GM23338 (cell line): ENCODE measurements at regions not wholly inside any gene's neighbourhood (a gene's known extent, or its start where the extent isn't known, plus 50 kb on each side); places are given as distances from the start of the nearest gene placed in this dataset.

Source experiments
- ATAC-seq: fragments of 200-7000 bp; cut with Tn5 transposase; 3 replicates; pipeline ENCODE4 v1.9.1; 2020
- DNase-seq: peaks from one replicate; pipeline ENCODE4 v3.0.0-alpha.2; 2015; ENCODE audit warnings: low spot score
- H2AFZ ChIP-seq: fragments of 200-600 bp; sonication (generic); 2 replicates; pipeline ENCODE4 v1.8.0; 2016; ENCODE audit warnings: antibody characterized with exemption, mild to moderate bottlenecking, moderate library complexity
- H3F3A ChIP-seq: fragments of 200-600 bp; sonication (generic); replicated peaks from 2 replicates; pipeline ENCODE4 v1.8.0; 2017; ENCODE audit warnings: antibody characterized with exemption, mixed run types, low read depth
- H3K27ac ChIP-seq: fragments of 200-600 bp; sonication (generic); 2 replicates; pipeline ENCODE4 v1.6.1; 2016; ENCODE audit warnings: low read depth
- H3K27me3 ChIP-seq: fragments of 200-600 bp; sonication (generic); 2 replicates; pipeline ENCODE4 v1.8.0; 2016; ENCODE audit warnings: mild to moderate bottlenecking, mixed run types, moderate library complexity; ENCODE audit not compliant: insufficient read depth
- H3K36me3 ChIP-seq: fragments of 200-600 bp; sonication (generic); 2 replicates; pipeline ENCODE4 v1.8.0; 2016; ENCODE audit warnings: mild to moderate bottlenecking; ENCODE audit not compliant: insufficient read depth
- H3K4me1 ChIP-seq: fragments of 200-600 bp; sonication (generic); 2 replicates; pipeline ENCODE4 v1.8.0; 2016; ENCODE audit warnings: mild to moderate bottlenecking, moderate library complexity; ENCODE audit not compliant: insufficient read depth
- H3K4me2 ChIP-seq: fragments of 200-600 bp; sonication (generic); 2 replicates; pipeline ENCODE4 v1.7.1; 2017; ENCODE audit warnings: mixed run types
- H3K4me3 ChIP-seq: fragments of 200-600 bp; sonication (generic); 2 replicates; pipeline ENCODE4 v1.6.1; 2016; ENCODE audit warnings: mixed run types
- H3K79me2 ChIP-seq: fragments of 200-600 bp; sonication (generic); replicated peaks from 2 replicates; pipeline ENCODE4 v1.8.0; 2017; ENCODE audit warnings: mild to moderate bottlenecking; ENCODE audit not compliant: insufficient read depth
- H3K9me2 ChIP-seq: fragments of 200-600 bp; sonication (generic); 2 replicates; pipeline ENCODE4 v1.8.0; 2017; ENCODE audit not compliant: insufficient read depth
- H4K20me1 ChIP-seq: fragments of 200-600 bp; sonication (generic); replicated peaks from 2 replicates; pipeline ENCODE4 v1.8.0; 2017; ENCODE audit warnings: mild to moderate bottlenecking; ENCODE audit not compliant: insufficient read depth
- H3K27ac Mint-ChIP-seq: 2 replicates; pipeline ENCODE4 v1.8.0; 2020; ENCODE audit warnings: inconsistent platforms, mild to moderate bottlenecking, moderate library complexity, mixed read lengths
- H3K27me3 Mint-ChIP-seq: 3 replicates; pipeline ENCODE4 v1.8.0; 2022; ENCODE audit warnings: low read depth, mild to moderate bottlenecking, moderate library complexity, mixed read lengths, inconsistent platforms; ENCODE audit not compliant: insufficient read depth, poor library complexity
- H3K36me3 Mint-ChIP-seq: 3 replicates; pipeline ENCODE4 v1.8.0; 2021; ENCODE audit warnings: low read depth, mild to moderate bottlenecking, inconsistent platforms, moderate library complexity, mixed read lengths
- H3K4me1 Mint-ChIP-seq: 3 replicates; pipeline ENCODE4 v1.8.0; 2020; ENCODE audit warnings: mild to moderate bottlenecking, inconsistent platforms, mixed read lengths
- H3K4me3 Mint-ChIP-seq: 3 replicates; pipeline ENCODE4 v1.8.0; 2021; ENCODE audit warnings: moderate library complexity, mild to moderate bottlenecking, inconsistent platforms, mixed read lengths
- H3K9me3 Mint-ChIP-seq: 3 replicates; pipeline ENCODE4 v1.8.0; 2020; ENCODE audit warnings: moderate library complexity, mild to moderate bottlenecking, inconsistent platforms, mixed read lengths
- CREB1 ChIP-seq: fragments of 250-450 bp; sonication (Bioruptor Pico); IDR thresholded peaks from 2 replicates; pipeline ENCODE4 v1.5.0; 2020; ENCODE audit warnings: low read depth, mild to moderate bottlenecking, moderate library complexity
- EZH2 ChIP-seq: fragments of 200-600 bp; sonication (generic); IDR thresholded peaks from one replicate; pipeline ENCODE4 v1.8.0; 2017; ENCODE audit warnings: antibody characterized with exemption, mild to moderate bottlenecking, low read depth; ENCODE audit not compliant: unreplicated experiment
- EZH2phosphoT487 ChIP-seq: fragments of 200-600 bp; sonication (generic); IDR thresholded peaks from one replicate; pipeline ENCODE4 v1.8.1; 2018; ENCODE audit warnings: antibody characterized with exemption; ENCODE audit not compliant: unreplicated experiment
- JUNB ChIP-seq: IDR thresholded peaks from one replicate; pipeline ENCODE4 v1.6.1; 2016; ENCODE audit warnings: antibody characterized with exemption; ENCODE audit not compliant: unreplicated experiment
- NANOG ChIP-seq: IDR thresholded peaks from 2 replicates; pipeline ENCODE4 v1.6.1; 2016; ENCODE audit warnings: antibody characterized with exemption, borderline replicate concordance
- POLR2AphosphoS5 ChIP-seq: IDR thresholded peaks from 2 replicates; pipeline ENCODE4 v1.6.1; 2016; ENCODE audit warnings: antibody characterized with exemption, low read depth
- STAT1 ChIP-seq: IDR thresholded peaks from one replicate; pipeline ENCODE4 v1.6.1; 2016; ENCODE audit warnings: antibody characterized with exemption; ENCODE audit not compliant: unreplicated experiment
- ZNF114 ChIP-seq: fragments of 250-450 bp; sonication (Bioruptor Pico); IDR thresholded peaks from 2 replicates; pipeline ENCODE4 v1.5.0; 2020; ENCODE audit warnings: mild to moderate bottlenecking, moderate library complexity
- ZNF331 ChIP-seq: fragments of 250-450 bp; sonication (Bioruptor Pico); IDR thresholded peaks from 2 replicates; pipeline ENCODE4 v1.5.0; 2020; ENCODE audit warnings: low read depth, mild to moderate bottlenecking, moderate library complexity
- TF ChIP-seq, protein P1 (sequence below), 2 experiments: fragments of 200-600 bp in 1 of 2; sonication (generic) in 1 of 2; conservative IDR thresholded peaks; 2 replicates each; pipeline versions ENCODE4 v1.5.1 to v1.6.1; 2016 to 2017; ENCODE audit warnings: antibody characterized with exemption in 2 of 2, low read depth in 2 of 2, mild to moderate bottlenecking in 2 of 2, moderate library complexity in 1 of 2
- TF ChIP-seq, protein P2 (sequence below): IDR thresholded peaks from one replicate; pipeline ENCODE4 v1.6.1; 2018; ENCODE audit warnings: antibody characterized with exemption; ENCODE audit not compliant: unreplicated experiment
- TF ChIP-seq, protein P3 (sequence below): IDR thresholded peaks from 2 replicates; pipeline ENCODE4 v1.6.1; 2016; ENCODE audit warnings: antibody characterized with exemption
- TF ChIP-seq, protein P4 (sequence below): fragments of 250-450 bp; sonication (Bioruptor Pico); IDR thresholded peaks from 2 replicates; pipeline ENCODE4 v1.5.0; 2020; ENCODE audit warnings: mild to moderate bottlenecking, moderate library complexity

DNA sequence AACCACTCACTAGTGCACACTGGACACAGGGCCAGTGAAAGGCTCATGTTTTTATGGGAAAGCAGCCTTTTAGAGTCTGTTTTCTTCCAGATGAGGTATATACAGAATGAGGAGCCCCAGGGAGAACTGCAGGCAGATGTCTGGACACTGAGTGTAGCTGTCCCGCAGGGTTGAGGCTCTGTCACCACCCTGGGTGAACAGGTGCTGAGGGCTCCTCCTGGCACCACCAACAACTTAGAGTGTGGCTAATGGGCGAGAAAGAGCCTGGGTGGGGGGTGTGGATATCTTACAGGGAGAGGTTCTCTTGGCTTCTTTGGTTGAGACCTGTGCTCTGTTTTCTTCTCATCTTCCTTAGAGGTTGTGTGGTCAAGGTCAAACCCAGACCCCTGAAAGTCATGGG is 202.1 kb upstream of the GPR12 start:
- ATAC-seq (no peak), DNase-seq (no peak)
- H3K27ac Mint-ChIP-seq = no peak overlapping the region

More for the DNA sequence above, 202.1 kb upstream of the GPR12 start:
- H2AFZ ChIP-seq = no peak overlapping the region
- H3K4me3 ChIP-seq = no peak overlapping the region
- Mint-ChIP-seq H3K27me3 (peaks cover 1% of the 10 kb centered on the region), H3K9me3 (no peaks in the 10 kb centered on the region), H3K4me3 (no peak overlapping the region), H3K4me1 (peaks cover 7% of the 10 kb centered on the region), H3K36me3 (no peaks in the 10 kb centered on the region; the same call in 2 of the 3 replicates)
- H3F3A ChIP-seq = no peaks in the 10 kb centered on the region
- TF ChIP-seq STAT1 (no peak), POLR2AphosphoS5 (no peak), ZNF114 (CRISPR knock-in tag) (no peak), NANOG (no peak), CREB1 (CRISPR knock-in tag) (no peak), EZH2phosphoT487 (no peak), ZNF331 (CRISPR knock-in tag) (no peak), EZH2 (no peak), JUNB (no peak)
- TF ChIP-seq, protein P1, sequence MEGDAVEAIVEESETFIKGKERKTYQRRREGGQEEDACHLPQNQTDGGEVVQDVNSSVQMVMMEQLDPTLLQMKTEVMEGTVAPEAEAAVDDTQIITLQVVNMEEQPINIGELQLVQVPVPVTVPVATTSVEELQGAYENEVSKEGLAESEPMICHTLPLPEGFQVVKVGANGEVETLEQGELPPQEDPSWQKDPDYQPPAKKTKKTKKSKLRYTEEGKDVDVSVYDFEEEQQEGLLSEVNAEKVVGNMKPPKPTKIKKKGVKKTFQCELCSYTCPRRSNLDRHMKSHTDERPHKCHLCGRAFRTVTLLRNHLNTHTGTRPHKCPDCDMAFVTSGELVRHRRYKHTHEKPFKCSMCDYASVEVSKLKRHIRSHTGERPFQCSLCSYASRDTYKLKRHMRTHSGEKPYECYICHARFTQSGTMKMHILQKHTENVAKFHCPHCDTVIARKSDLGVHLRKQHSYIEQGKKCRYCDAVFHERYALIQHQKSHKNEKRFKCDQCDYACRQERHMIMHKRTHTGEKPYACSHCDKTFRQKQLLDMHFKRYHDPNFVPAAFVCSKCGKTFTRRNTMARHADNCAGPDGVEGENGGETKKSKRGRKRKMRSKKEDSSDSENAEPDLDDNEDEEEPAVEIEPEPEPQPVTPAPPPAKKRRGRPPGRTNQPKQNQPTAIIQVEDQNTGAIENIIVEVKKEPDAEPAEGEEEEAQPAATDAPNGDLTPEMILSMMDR (conservative IDR thresholded peaks at IDR 0.05; ENCODE audit: low read depth in 2 of 2) = no peak
- TF ChIP-seq, protein P2, sequence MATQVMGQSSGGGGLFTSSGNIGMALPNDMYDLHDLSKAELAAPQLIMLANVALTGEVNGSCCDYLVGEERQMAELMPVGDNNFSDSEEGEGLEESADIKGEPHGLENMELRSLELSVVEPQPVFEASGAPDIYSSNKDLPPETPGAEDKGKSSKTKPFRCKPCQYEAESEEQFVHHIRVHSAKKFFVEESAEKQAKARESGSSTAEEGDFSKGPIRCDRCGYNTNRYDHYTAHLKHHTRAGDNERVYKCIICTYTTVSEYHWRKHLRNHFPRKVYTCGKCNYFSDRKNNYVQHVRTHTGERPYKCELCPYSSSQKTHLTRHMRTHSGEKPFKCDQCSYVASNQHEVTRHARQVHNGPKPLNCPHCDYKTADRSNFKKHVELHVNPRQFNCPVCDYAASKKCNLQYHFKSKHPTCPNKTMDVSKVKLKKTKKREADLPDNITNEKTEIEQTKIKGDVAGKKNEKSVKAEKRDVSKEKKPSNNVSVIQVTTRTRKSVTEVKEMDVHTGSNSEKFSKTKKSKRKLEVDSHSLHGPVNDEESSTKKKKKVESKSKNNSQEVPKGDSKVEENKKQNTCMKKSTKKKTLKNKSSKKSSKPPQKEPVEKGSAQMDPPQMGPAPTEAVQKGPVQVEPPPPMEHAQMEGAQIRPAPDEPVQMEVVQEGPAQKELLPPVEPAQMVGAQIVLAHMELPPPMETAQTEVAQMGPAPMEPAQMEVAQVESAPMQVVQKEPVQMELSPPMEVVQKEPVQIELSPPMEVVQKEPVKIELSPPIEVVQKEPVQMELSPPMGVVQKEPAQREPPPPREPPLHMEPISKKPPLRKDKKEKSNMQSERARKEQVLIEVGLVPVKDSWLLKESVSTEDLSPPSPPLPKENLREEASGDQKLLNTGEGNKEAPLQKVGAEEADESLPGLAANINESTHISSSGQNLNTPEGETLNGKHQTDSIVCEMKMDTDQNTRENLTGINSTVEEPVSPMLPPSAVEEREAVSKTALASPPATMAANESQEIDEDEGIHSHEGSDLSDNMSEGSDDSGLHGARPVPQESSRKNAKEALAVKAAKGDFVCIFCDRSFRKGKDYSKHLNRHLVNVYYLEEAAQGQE = no peak
- TF ChIP-seq, protein P3, sequence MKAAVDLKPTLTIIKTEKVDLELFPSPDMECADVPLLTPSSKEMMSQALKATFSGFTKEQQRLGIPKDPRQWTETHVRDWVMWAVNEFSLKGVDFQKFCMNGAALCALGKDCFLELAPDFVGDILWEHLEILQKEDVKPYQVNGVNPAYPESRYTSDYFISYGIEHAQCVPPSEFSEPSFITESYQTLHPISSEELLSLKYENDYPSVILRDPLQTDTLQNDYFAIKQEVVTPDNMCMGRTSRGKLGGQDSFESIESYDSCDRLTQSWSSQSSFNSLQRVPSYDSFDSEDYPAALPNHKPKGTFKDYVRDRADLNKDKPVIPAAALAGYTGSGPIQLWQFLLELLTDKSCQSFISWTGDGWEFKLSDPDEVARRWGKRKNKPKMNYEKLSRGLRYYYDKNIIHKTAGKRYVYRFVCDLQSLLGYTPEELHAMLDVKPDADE = no peak
- TF ChIP-seq, protein P4, sequence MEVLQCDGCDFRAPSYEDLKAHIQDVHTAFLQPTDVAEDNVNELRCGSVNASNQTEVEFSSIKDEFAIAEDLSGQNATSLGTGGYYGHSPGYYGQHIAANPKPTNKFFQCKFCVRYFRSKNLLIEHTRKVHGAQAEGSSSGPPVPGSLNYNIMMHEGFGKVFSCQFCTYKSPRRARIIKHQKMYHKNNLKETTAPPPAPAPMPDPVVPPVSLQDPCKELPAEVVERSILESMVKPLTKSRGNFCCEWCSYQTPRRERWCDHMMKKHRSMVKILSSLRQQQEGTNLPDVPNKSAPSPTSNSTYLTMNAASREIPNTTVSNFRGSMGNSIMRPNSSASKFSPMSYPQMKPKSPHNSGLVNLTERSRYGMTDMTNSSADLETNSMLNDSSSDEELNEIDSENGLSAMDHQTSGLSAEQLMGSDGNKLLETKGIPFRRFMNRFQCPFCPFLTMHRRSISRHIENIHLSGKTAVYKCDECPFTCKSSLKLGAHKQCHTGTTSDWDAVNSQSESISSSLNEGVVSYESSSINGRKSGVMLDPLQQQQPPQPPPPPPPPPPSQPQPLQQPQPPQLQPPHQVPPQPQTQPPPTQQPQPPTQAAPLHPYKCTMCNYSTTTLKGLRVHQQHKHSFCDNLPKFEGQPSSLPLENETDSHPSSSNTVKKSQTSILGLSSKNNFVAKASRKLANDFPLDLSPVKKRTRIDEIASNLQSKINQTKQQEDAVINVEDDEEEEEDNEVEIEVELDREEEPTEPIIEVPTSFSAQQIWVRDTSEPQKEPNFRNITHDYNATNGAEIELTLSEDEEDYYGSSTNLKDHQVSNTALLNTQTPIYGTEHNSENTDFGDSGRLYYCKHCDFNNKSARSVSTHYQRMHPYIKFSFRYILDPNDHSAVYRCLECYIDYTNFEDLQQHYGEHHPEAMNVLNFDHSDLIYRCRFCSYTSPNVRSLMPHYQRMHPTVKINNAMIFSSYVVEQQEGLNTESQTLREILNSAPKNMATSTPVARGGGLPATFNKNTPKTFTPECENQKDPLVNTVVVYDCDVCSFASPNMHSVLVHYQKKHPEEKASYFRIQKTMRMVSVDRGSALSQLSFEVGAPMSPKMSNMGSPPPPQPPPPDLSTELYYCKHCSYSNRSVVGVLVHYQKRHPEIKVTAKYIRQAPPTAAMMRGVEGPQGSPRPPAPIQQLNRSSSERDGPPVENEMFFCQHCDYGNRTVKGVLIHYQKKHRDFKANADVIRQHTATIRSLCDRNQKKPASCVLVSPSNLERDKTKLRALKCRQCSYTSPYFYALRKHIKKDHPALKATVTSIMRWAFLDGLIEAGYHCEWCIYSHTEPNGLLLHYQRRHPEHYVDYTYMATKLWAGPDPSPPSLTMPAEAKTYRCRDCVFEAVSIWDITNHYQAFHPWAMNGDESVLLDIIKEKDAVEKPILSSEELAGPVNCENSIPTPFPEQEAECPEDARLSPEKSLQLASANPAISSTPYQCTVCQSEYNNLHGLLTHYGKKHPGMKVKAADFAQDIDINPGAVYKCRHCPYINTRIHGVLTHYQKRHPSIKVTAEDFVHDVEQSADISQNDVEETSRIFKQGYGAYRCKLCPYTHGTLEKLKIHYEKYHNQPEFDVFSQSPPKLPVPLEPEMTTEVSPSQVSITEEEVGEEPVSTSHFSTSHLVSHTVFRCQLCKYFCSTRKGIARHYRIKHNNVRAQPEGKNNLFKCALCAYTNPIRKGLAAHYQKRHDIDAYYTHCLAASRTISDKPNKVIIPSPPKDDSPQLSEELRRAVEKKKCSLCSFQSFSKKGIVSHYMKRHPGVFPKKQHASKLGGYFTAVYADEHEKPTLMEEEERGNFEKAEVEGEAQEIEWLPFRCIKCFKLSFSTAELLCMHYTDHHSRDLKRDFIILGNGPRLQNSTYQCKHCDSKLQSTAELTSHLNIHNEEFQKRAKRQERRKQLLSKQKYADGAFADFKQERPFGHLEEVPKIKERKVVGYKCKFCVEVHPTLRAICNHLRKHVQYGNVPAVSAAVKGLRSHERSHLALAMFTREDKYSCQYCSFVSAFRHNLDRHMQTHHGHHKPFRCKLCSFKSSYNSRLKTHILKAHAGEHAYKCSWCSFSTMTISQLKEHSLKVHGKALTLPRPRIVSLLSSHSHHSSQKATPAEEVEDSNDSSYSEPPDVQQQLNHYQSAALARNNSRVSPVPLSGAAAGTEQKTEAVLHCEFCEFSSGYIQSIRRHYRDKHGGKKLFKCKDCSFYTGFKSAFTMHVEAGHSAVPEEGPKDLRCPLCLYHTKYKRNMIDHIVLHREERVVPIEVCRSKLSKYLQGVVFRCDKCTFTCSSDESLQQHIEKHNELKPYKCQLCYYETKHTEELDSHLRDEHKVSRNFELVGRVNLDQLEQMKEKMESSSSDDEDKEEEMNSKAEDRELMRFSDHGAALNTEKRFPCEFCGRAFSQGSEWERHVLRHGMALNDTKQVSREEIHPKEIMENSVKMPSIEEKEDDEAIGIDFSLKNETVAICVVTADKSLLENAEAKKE (CRISPR knock-in tag) = no peak
- peaks cover 9% of the 10 kb centered on the region for H3K4me1 ChIP-seq
- no peak overlapping the region for H3K27ac ChIP-seq
- H3K9me2 ChIP-seq = peaks cover 7% of the 10 kb centered on the region; the same call in 1 of the 2 replicates
- H4K20me1 ChIP-seq = no peaks in the 10 kb centered on the region
- no peak overlapping the region for H3K4me2 ChIP-seq
- H3K79me2 ChIP-seq = no peaks in the 10 kb centered on the region
- no peaks in the 10 kb centered on the region for H3K27me3 ChIP-seq
- H3K36me3 ChIP-seq = no peaks in the 10 kb centered on the region
